HFFc6 (cell line): ENCODE measurements at regions not wholly inside any gene's neighbourhood (a gene's known extent, or its start where the extent isn't known, plus 50 kb on each side); places are given as distances from the start of the nearest gene placed in this dataset.

Experiments used
- DNase-seq: peaks from one replicate; pipeline ENCODE4 v3.0.0-alpha.2; 2018
- H3K27ac Mint-ChIP-seq: 2 replicates; pipeline ENCODE4 v1.8.0; 2020; ENCODE audit warnings: mild to moderate bottlenecking, mixed read lengths
- H3K27me3 Mint-ChIP-seq: 2 replicates; pipeline ENCODE4 v1.8.0; 2021; ENCODE audit warnings: mild to moderate bottlenecking, moderate library complexity, mixed read lengths; ENCODE audit not compliant: insufficient read depth
- H3K36me3 Mint-ChIP-seq: 2 replicates; pipeline ENCODE4 v1.8.0; 2021; ENCODE audit warnings: low read depth, mixed read lengths
- H3K4me1 Mint-ChIP-seq: 2 replicates; pipeline ENCODE4 v1.8.0; 2020; ENCODE audit warnings: low read depth, mixed read lengths
- H3K4me3 Mint-ChIP-seq: 2 replicates; pipeline ENCODE4 v1.8.0; 2020; ENCODE audit warnings: mild to moderate bottlenecking, moderate library complexity, mixed read lengths
- H3K9me3 Mint-ChIP-seq: 2 replicates; pipeline ENCODE4 v1.8.0; 2020; ENCODE audit warnings: mild to moderate bottlenecking, mixed read lengths
- CTCF ChIP-seq: fragments of 200-600 bp; sonication (generic); IDR thresholded peaks from 2 replicates; pipeline ENCODE4 v1.5.0; 2021; ENCODE audit warnings: antibody characterized with exemption, mild to moderate bottlenecking

DNA sequence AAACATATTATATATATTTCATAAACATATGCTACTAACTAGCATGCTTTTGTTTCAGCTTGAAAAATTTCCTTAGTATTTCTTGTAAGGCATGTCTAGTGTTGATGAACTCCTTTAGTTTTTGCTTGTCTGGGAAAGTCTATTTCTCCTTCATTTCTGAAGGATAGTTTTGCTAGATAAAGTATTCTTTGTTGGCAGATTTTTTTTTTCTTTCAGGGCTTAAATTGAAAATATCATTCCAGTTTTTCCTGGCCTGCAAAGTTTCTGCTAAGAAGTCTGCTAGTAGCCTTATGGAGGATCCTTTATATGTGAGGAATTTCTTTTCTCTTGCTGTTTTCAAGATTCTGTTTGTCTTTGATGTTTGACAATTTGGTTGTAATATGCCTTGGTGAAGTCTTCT, 183.5 kb downstream of the SLC4A3 start:
- H3K4me1 Mint-ChIP-seq: no peaks in the 10 kb centered on the region
- H3K36me3 Mint-ChIP-seq: no peaks in the 10 kb centered on the region
- no peak for TF ChIP-seq CTCF
- no peak overlapping the region for H3K27ac Mint-ChIP-seq
- H3K4me3 Mint-ChIP-seq: no peak overlapping the region
- peaks cover 6% of the 10 kb centered on the region; the same call in 1 of the 2 replicates for H3K27me3 Mint-ChIP-seq
- no peak for DNase-seq
- H3K9me3 Mint-ChIP-seq: peaks cover 4% of the 10 kb centered on the region; the same call in 1 of the 2 replicates

DNA sequence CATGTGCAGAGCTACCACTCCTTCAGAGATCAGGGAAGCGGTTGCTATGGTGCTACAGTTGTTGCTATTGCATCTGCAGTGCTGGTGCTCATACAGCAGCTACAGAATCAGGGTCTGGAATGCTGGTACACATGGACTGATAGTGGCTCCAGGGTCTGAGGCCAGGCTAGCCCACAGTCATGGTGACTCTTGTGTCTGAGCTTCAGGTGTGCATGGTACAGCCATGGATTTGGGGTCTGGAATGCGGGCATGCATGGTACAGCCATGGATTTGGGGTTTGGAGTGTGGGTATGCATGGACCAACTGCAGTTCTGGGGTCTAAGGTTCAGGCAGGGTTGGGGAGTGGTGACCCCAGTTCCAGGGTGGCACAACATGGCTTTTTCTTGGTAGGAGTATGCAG, 185.2 kb downstream of the SLC4A3 start:
- peaks cover 4% of the 10 kb centered on the region; the same call in 1 of the 2 replicates for H3K9me3 Mint-ChIP-seq
- no peak for DNase-seq
- no peak for TF ChIP-seq CTCF
- no peaks in the 10 kb centered on the region for H3K4me1 Mint-ChIP-seq
- H3K36me3 Mint-ChIP-seq: no peaks in the 10 kb centered on the region
- H3K4me3 Mint-ChIP-seq: no peak overlapping the region
- H3K27me3 Mint-ChIP-seq: peaks cover 12% of the 10 kb centered on the region
- no peak overlapping the region for H3K27ac Mint-ChIP-seq

DNA sequence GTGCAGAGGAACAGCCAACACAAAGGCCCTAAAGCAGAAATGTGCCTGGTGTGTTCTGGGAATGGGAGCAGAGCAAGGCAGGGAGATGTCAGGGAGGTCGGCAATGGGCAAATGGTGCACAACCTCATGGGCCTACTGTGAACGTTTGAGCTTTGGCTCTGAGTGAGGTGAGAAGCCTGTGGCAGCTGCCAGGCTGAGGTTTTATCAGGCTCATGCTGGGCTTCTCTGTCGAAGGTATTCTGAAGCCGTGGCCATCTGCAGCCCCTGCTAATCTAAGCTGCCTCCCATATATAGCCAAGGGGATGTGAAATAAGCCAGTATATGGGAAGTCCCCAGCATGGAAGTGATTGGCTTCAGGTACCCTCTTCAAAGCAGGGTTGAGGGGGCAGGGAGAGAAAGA, 193.3 kb downstream of the SLC4A3 start:
- Mint-ChIP-seq H3K4me1 (no peaks in the 10 kb centered on the region), H3K36me3 (peaks cover 5% of the 10 kb centered on the region; the same call in 1 of the 2 replicates), H3K9me3 (no peaks in the 10 kb centered on the region), H3K27me3 (peaks cover 26% of the 10 kb centered on the region), H3K4me3 (no peak overlapping the region), H3K27ac (no peak overlapping the region)
- no peak for TF ChIP-seq CTCF
- no peak for DNase-seq

- Mint-ChIP-seq H3K4me1 (no peaks in the 10 kb centered on the region), H3K36me3 (no peaks in the 10 kb centered on the region), H3K27ac (no peak overlapping the region), H3K4me3 (no peak overlapping the region), H3K9me3 (no peaks in the 10 kb centered on the region), H3K27me3 (peaks cover 16% of the 10 kb centered on the region)
- TF ChIP-seq CTCF: no peak
- no peak for DNase-seq
These were observed 196.1 kb downstream of the SLC4A3 start for GRCh38 chr2:219823574-219823973.

GRCh38 chr2:219824996-219825395, 197.6 kb downstream of the SLC4A3 start:
- Mint-ChIP-seq H3K9me3 (no peaks in the 10 kb centered on the region), H3K27me3 (peaks cover 20% of the 10 kb centered on the region), H3K4me3 (no peak overlapping the region), H3K27ac (no peak overlapping the region), H3K4me1 (no peaks in the 10 kb centered on the region), H3K36me3 (no peaks in the 10 kb centered on the region)
- no peak for TF ChIP-seq CTCF
- DNase-seq: no peak

DNA sequence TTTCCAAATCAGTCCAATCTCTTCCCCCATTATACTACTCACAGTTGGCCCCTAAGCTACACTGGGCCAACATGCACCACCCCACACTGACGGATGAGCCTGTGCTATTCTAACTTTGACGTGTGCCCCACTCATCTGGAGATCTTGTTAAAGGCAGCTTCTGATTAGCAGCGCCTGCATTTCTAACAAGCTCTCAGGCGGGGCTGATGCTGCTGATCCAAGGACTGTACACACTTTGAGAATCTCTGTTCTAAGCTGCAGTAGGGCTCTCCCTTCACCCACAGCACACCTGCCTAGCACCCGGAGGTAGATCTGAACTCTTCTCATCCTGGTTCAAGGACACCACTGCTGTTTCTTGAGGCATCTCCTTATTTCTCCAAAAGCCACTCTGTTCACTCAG, 200.7 kb downstream of the SLC4A3 start:
- Mint-ChIP-seq H3K36me3 (no peaks in the 10 kb centered on the region), H3K27me3 (peaks cover 20% of the 10 kb centered on the region), H3K4me3 (no peak overlapping the region), H3K4me1 (no peaks in the 10 kb centered on the region), H3K9me3 (no peaks in the 10 kb centered on the region), H3K27ac (no peak overlapping the region)
- no peak for DNase-seq
- TF ChIP-seq CTCF: no peak
